ENCODE measurements at regions not wholly inside any gene's neighbourhood (a gene's known extent, or its start where the extent isn't known, plus 50 kb on each side); places are given as distances from the start of the nearest gene placed in this dataset.

GRCh38 chr4:165765053-165765452 is 108.0 kb upstream of the TLL1 start:
- H3K9me3 ChIP-seq (replicated peaks) = no peaks in the 10 kb centered on the region
- no peak overlapping the region for H3K27ac ChIP-seq
- no peak for DNase-seq (ENCODE audit: low read depth in 1 of 2, low spot score in 2 of 2)
- H3K4me3 ChIP-seq = no peak overlapping the region
- no peaks in the 10 kb centered on the region for H3K4me1 ChIP-seq (replicated peaks)
- H3K27me3 ChIP-seq (replicated peaks) = no peaks in the 10 kb centered on the region
- no peaks in the 10 kb centered on the region for H3K36me3 ChIP-seq

DNA sequence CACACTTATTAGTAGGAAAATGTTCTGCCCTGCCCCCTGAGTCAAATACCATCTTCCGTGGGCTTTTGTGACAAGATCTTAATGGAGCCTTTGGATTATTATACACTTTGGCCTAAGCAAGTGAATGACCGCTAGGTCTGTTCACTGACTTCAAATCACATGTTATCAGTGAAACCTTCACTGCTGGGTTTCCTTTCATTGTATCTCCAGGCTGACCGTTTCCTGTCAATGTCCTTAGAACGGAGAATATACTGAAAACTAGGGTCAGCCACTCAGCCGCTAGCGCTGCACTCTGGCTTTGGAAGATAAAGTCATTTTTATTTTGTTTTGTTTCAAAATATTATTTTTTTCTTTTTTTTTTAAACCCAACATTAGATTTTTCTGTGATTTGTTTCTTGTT is 107.0 kb upstream of the TLL1 start:
- H3K4me3 ChIP-seq = no peak overlapping the region
- no peaks in the 10 kb centered on the region for H3K27me3 ChIP-seq (replicated peaks)
- no peaks in the 10 kb centered on the region for H3K9me3 ChIP-seq (replicated peaks)
- no peak overlapping the region for H3K27ac ChIP-seq
- no peaks in the 10 kb centered on the region for H3K36me3 ChIP-seq
- no peaks in the 10 kb centered on the region for H3K4me1 ChIP-seq (replicated peaks)
- no peak for DNase-seq (ENCODE audit: low read depth in 1 of 2, low spot score in 2 of 2)

GRCh38 chr4:165766976-165767375 is 106.1 kb upstream of the TLL1 start:
- H3K27me3 ChIP-seq (replicated peaks) = no peaks in the 10 kb centered on the region
- H3K4me1 ChIP-seq (replicated peaks) = no peaks in the 10 kb centered on the region
- no peaks in the 10 kb centered on the region for H3K9me3 ChIP-seq (replicated peaks)
- no peak for DNase-seq (ENCODE audit: low read depth in 1 of 2, low spot score in 2 of 2)
- no peaks in the 10 kb centered on the region for H3K36me3 ChIP-seq
- H3K4me3 ChIP-seq = no peak overlapping the region
- no peak overlapping the region for H3K27ac ChIP-seq

- DNase-seq (ENCODE audit: low read depth in 1 of 2, low spot score in 2 of 2) = no peak
- no peak overlapping the region for H3K4me3 ChIP-seq
- H3K36me3 ChIP-seq = no peaks in the 10 kb centered on the region
These were observed 105.4 kb upstream of the TLL1 start for GRCh38 chr4:165767671-165768070.

GRCh38 chr4:165768281-165768680 is 104.8 kb upstream of the TLL1 start:
- Histone ChIP-seq H3K4me1 (replicated peaks) (no peaks in the 10 kb centered on the region), H3K4me3 (no peak overlapping the region), H3K27me3 (replicated peaks) (no peaks in the 10 kb centered on the region), H3K27ac (no peak overlapping the region), H3K36me3 (no peaks in the 10 kb centered on the region), H3K9me3 (replicated peaks) (no peaks in the 10 kb centered on the region)
- DNase-seq (ENCODE audit: low read depth in 1 of 2, low spot score in 2 of 2) = no peak

More at GRCh38 chr4:165767671-165768070, 105.4 kb upstream of the TLL1 start:
- no peaks in the 10 kb centered on the region for H3K27me3 ChIP-seq (replicated peaks)
- H3K9me3 ChIP-seq (replicated peaks) = no peaks in the 10 kb centered on the region
- no peak overlapping the region for H3K27ac ChIP-seq
- H3K4me1 ChIP-seq (replicated peaks) = no peaks in the 10 kb centered on the region

- Histone ChIP-seq H3K4me3 (no peak overlapping the region), H3K9me3 (replicated peaks) (no peaks in the 10 kb centered on the region), H3K27ac (no peak overlapping the region), H3K36me3 (no peaks in the 10 kb centered on the region), H3K27me3 (replicated peaks) (no peaks in the 10 kb centered on the region), H3K4me1 (replicated peaks) (no peaks in the 10 kb centered on the region)
- no peak for DNase-seq (ENCODE audit: low read depth in 1 of 2, low spot score in 2 of 2)
These were observed 98.7 kb upstream of the TLL1 start for GRCh38 chr4:165774326-165774725.

DNA sequence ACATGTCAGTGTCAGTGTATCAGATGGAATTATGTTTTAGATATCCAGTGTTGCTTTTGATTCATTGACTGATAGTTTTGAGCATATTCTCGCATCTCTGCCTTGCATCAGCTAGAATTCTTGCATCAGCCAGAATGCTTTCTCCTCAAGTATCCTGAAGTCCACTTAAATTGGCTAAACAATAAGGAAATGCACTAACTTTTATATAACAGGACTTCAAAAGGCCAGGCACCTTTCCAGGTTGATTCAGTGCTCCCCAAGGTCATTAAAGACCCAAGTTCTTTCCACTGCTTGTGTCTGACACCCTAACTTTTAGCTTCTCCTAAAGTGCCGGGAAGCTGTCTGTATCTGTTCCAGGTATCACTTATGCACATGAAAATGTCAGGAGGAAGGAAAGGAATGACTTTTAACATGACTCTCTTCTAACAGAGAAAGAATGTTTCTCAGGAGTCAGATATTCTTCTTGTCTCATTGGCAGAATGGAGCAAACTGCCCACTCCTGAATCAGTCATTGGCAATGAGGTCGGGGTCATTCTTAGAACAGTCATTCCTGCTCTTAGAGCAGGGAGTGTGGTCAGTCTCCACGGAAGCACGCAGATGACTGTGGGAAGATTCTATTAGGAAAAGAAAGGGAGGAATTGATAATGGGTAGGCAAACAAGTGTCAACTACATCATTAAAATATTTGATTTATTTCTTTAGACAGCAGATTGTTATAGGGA is 92.9 kb upstream of the TLL1 start:
- Histone ChIP-seq H3K4me3 (no peak overlapping the region), H3K9me3 (replicated peaks) (no peaks in the 10 kb centered on the region), H3K4me1 (replicated peaks) (no peaks in the 10 kb centered on the region), H3K27me3 (replicated peaks) (no peaks in the 10 kb centered on the region), H3K36me3 (no peaks in the 10 kb centered on the region), H3K27ac (no peak overlapping the region)
- DNase-seq (ENCODE audit: low read depth in 1 of 2, low spot score in 2 of 2) = no peak

DNA sequence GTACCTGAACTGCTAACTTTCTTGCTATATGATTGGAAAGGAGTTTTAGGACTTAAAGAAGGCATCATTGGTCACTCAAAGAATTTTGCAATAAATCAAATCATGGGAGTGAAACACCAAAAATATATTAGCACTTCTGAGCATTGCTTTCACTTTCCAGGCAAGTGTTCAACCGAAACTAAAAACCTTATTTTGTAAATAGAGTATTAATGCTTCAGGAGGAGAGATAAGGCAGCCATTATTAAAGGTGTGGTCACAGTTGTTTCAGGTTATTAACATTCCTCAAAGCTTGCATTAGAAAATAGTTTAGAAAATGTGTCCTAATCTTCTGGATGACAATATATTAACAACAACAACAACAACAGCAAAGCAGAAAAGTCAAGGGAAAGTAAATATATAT is 92.3 kb upstream of the TLL1 start:
- H3K27ac ChIP-seq = no peak overlapping the region
- no peaks in the 10 kb centered on the region for H3K4me1 ChIP-seq (replicated peaks)
- no peak for DNase-seq (ENCODE audit: low read depth in 1 of 2, low spot score in 2 of 2)
- H3K27me3 ChIP-seq (replicated peaks) = no peaks in the 10 kb centered on the region
- H3K4me3 ChIP-seq = no peak overlapping the region
- H3K9me3 ChIP-seq (replicated peaks) = no peaks in the 10 kb centered on the region
- no peaks in the 10 kb centered on the region for H3K36me3 ChIP-seq

GRCh38 chr4:165782623-165783022 is 90.4 kb upstream of the TLL1 start:
- H3K4me1 ChIP-seq (replicated peaks) = no peaks in the 10 kb centered on the region
- no peak overlapping the region for H3K4me3 ChIP-seq
- DNase-seq (ENCODE audit: low read depth in 1 of 2, low spot score in 2 of 2) = no peak
- H3K27ac ChIP-seq = no peak overlapping the region
- no peaks in the 10 kb centered on the region for H3K27me3 ChIP-seq (replicated peaks)
- no peaks in the 10 kb centered on the region for H3K9me3 ChIP-seq (replicated peaks)
- no peaks in the 10 kb centered on the region for H3K36me3 ChIP-seq

- H3K27ac ChIP-seq = no peak overlapping the region
- H3K27me3 ChIP-seq (replicated peaks) = no peaks in the 10 kb centered on the region
- no peak for DNase-seq (ENCODE audit: low read depth in 1 of 2, low spot score in 2 of 2)
- no peaks in the 10 kb centered on the region for H3K4me1 ChIP-seq (replicated peaks)
- H3K4me3 ChIP-seq = no peak overlapping the region
- H3K9me3 ChIP-seq (replicated peaks) = no peaks in the 10 kb centered on the region
- H3K36me3 ChIP-seq = no peaks in the 10 kb centered on the region
These were observed 89.4 kb upstream of the TLL1 start for GRCh38 chr4:165783626-165784025.

DNA sequence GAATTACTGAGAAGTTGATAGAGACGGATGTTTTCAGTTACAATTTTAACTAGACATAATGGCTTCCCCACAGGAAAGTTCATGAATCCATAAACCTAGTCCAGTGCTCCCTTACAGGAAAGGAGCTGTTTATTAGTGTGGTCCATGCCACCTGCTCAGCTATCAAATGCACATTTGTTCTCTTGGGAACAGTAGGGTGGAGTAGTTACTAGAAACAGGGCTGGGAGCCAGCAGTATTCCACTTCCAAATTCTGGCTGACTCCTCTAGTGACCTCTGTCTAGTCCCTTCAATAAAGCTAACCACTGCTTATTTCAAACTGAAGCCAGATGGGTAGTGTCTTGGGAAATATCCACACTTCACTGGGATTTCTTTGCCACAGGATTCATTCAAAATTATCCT is 88.4 kb upstream of the TLL1 start:
- no peak for DNase-seq (ENCODE audit: low read depth in 1 of 2, low spot score in 2 of 2)
- no peaks in the 10 kb centered on the region for H3K9me3 ChIP-seq (replicated peaks)
- H3K36me3 ChIP-seq = no peaks in the 10 kb centered on the region

GRCh38 chr4:165785337-165785736 is 87.7 kb upstream of the TLL1 start:
- no peaks in the 10 kb centered on the region for H3K4me1 ChIP-seq (replicated peaks)
- H3K9me3 ChIP-seq (replicated peaks) = no peaks in the 10 kb centered on the region
- no peak for DNase-seq (ENCODE audit: low read depth in 1 of 2, low spot score in 2 of 2)
- H3K4me3 ChIP-seq = no peak overlapping the region
- no peaks in the 10 kb centered on the region for H3K36me3 ChIP-seq
- no peaks in the 10 kb centered on the region for H3K27me3 ChIP-seq (replicated peaks)
- no peak overlapping the region for H3K27ac ChIP-seq

More for the DNA sequence above, 88.4 kb upstream of the TLL1 start:
- Histone ChIP-seq H3K4me3 (no peak overlapping the region), H3K27ac (no peak overlapping the region), H3K27me3 (replicated peaks) (no peaks in the 10 kb centered on the region), H3K4me1 (replicated peaks) (no peaks in the 10 kb centered on the region)

- Histone ChIP-seq H3K27ac (no peak overlapping the region), H3K36me3 (no peaks in the 10 kb centered on the region), H3K9me3 (replicated peaks) (no peaks in the 10 kb centered on the region), H3K4me3 (no peak overlapping the region), H3K27me3 (replicated peaks) (no peaks in the 10 kb centered on the region), H3K4me1 (replicated peaks) (no peaks in the 10 kb centered on the region)
- DNase-seq (ENCODE audit: low read depth in 1 of 2, low spot score in 2 of 2) = no peak
These were observed 85.3 kb upstream of the TLL1 start for GRCh38 chr4:165787516-165788274.

DNA sequence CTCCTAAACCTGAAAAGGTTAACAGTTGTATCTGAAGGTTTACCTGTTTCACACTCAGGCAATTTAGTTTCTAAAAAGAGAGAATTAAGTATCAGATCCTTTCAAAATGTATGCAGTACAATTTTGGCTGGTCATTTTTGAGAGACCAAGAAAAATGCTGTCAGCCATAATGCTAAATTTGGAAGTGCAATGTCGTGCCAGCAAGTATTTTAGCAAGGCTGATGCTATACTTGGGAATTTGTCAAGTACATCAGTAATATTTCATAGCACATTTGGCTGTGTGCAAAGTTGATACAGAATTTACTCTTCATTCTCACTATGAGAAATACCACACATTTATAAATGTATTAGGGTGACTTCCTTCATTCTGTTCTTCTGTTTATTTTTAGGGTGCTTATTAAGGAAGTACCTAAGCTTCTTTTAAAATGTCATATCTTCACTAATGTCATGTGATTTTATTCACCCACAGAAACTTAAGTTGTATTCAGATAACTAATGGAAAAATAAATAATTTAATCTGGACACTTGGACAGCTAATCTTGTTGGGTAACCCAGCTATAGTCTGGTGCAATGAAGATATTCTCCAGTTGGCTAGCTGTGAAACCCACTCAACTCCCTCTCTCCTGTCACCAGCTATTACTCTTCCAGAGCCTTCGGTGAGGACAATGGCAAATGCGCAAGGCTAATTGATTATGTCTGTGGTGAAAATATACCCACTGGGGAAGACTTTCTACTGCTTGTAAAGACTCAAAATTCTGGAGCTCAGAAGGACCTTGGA is 84.2 kb upstream of the TLL1 start:
- no peak for DNase-seq (ENCODE audit: low read depth in 1 of 2, low spot score in 2 of 2)
- no peaks in the 10 kb centered on the region for H3K4me1 ChIP-seq (replicated peaks)
- no peaks in the 10 kb centered on the region for H3K36me3 ChIP-seq
- no peak overlapping the region for H3K4me3 ChIP-seq
- no peaks in the 10 kb centered on the region for H3K9me3 ChIP-seq (replicated peaks)
- no peaks in the 10 kb centered on the region for H3K27me3 ChIP-seq (replicated peaks)
- no peak overlapping the region for H3K27ac ChIP-seq
